Progenitor cell of endocrine pancreas (in vitro differentiated cells): ENCODE measurements at regions not wholly inside any gene's neighbourhood (a gene's known extent, or its start where the extent isn't known, plus 50 kb on each side); places are given as distances from the start of the nearest gene placed in this dataset.

Source experiments
- DNase-seq: peaks from one replicate; pipeline ENCODE4 v3.0.0; 2021; ENCODE audit warnings: low spot score; ENCODE audit not compliant: unreplicated experiment
- H3K27ac Mint-ChIP-seq: 2 replicates; pipeline ENCODE4 v1.8.0; 2021; ENCODE audit warnings: mild to moderate bottlenecking, moderate library complexity, mixed read lengths
- H3K27me3 Mint-ChIP-seq: 2 replicates; pipeline ENCODE4 v1.8.0; 2021; ENCODE audit warnings: mixed read lengths
- H3K36me3 Mint-ChIP-seq: 2 replicates; pipeline ENCODE4 v1.8.0; 2022; ENCODE audit warnings: mixed read lengths; ENCODE audit not compliant: insufficient read depth
- H3K4me1 Mint-ChIP-seq: 2 replicates; pipeline ENCODE4 v1.8.0; 2021; ENCODE audit warnings: low read depth, mixed read lengths
- H3K4me3 Mint-ChIP-seq: 2 replicates; pipeline ENCODE4 v1.8.0; 2021; ENCODE audit warnings: low read depth, mild to moderate bottlenecking, moderate library complexity, mixed read lengths
- H3K9me3 Mint-ChIP-seq: 2 replicates; pipeline ENCODE4 v1.8.0; 2021; ENCODE audit warnings: low read depth, mixed read lengths
- CTCF ChIP-seq: fragments of 200-600 bp; sonication (generic); IDR thresholded peaks from one replicate; pipeline ENCODE4 v1.5.0; 2021; ENCODE audit warnings: antibody characterized with exemption, mild to moderate bottlenecking; ENCODE audit not compliant: unreplicated experiment

- peaks cover 3% of the 10 kb centered on the region for H3K9me3 Mint-ChIP-seq
- no peaks in the 10 kb centered on the region for H3K36me3 Mint-ChIP-seq
- DNase-seq = no peak
- TF ChIP-seq CTCF = no peak
- H3K4me3 Mint-ChIP-seq = no peak overlapping the region
- H3K27me3 Mint-ChIP-seq = peaks cover 5% of the 10 kb centered on the region
- H3K4me1 Mint-ChIP-seq = peaks cover 15% of the 10 kb centered on the region
- no peak overlapping the region for H3K27ac Mint-ChIP-seq
Measured at GRCh38 chr10:29950391-29950790, 109.0 kb downstream of the JCAD start.

GRCh38 chr10:29949411-29950011 is 109.9 kb downstream of the JCAD start:
- Mint-ChIP-seq H3K9me3 (peaks cover 3% of the 10 kb centered on the region), H3K27ac (no peak overlapping the region), H3K27me3 (peaks cover 5% of the 10 kb centered on the region), H3K36me3 (no peaks in the 10 kb centered on the region), H3K4me1 (peaks cover 15% of the 10 kb centered on the region), H3K4me3 (no peak overlapping the region)
- no peak for TF ChIP-seq CTCF
- DNase-seq = no peak

- Mint-ChIP-seq H3K27ac (peak overlapping the region; percentile 18), H3K27me3 (peaks cover 5% of the 10 kb centered on the region), H3K9me3 (peaks cover 3% of the 10 kb centered on the region), H3K4me3 (no peak overlapping the region), H3K4me1 (peaks cover 15% of the 10 kb centered on the region), H3K36me3 (no peaks in the 10 kb centered on the region)
- no peak for TF ChIP-seq CTCF
- DNase-seq = no peak
Measured at GRCh38 chr10:29948881-29949355, 110.5 kb downstream of the JCAD start.

GRCh38 chr10:29947701-29948060 is 111.7 kb downstream of the JCAD start:
- TF ChIP-seq CTCF = no peak
- H3K9me3 Mint-ChIP-seq = peaks cover 3% of the 10 kb centered on the region
- no peak for DNase-seq
- no peak overlapping the region for H3K4me3 Mint-ChIP-seq
- H3K4me1 Mint-ChIP-seq = peaks cover 15% of the 10 kb centered on the region
- no peak overlapping the region for H3K27ac Mint-ChIP-seq
- H3K36me3 Mint-ChIP-seq = no peaks in the 10 kb centered on the region
- peaks cover 5% of the 10 kb centered on the region for H3K27me3 Mint-ChIP-seq

GRCh38 chr10:29946953-29947700 is 112.3 kb downstream of the JCAD start:
- H3K27ac Mint-ChIP-seq = no peak overlapping the region
- no peak overlapping the region for H3K4me3 Mint-ChIP-seq
- H3K9me3 Mint-ChIP-seq = no peaks in the 10 kb centered on the region
- H3K4me1 Mint-ChIP-seq = peaks cover 15% of the 10 kb centered on the region
- no peak for TF ChIP-seq CTCF
- H3K27me3 Mint-ChIP-seq = peaks cover 6% of the 10 kb centered on the region
- no peak for DNase-seq
- no peaks in the 10 kb centered on the region for H3K36me3 Mint-ChIP-seq
